ENCODE measurements at regions not wholly inside any gene's neighbourhood (a gene's known extent, or its start where the extent isn't known, plus 50 kb on each side); places are given as distances from the start of the nearest gene placed in this dataset.

GRCh38 chr17:14827396-14827919 is 437.7 kb downstream of the PMP22 start:
- DNase-seq (ENCODE audit: low read depth in 2 of 2) = no peak

DNA sequence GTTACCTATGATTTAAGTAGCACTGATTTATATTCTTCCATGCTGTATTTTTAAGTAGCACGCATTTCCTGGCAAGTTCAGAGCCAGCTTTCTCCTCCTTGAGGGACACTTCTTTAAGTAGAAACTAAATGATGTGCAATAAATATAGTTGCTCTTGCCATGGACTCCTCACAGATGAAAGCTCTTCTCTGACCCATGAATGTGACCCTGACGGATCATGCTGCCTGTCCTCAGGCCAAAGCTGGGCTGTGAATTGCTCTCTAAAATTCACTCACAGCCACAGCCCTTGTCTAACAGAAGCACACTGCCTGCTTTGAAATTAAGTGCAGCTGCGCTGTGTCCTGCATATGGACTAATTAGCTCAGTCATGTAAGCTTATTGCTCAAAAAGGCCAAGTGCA is 438.8 kb downstream of the PMP22 start:
- DNase-seq (ENCODE audit: low read depth in 2 of 2) = no peak

DNA sequence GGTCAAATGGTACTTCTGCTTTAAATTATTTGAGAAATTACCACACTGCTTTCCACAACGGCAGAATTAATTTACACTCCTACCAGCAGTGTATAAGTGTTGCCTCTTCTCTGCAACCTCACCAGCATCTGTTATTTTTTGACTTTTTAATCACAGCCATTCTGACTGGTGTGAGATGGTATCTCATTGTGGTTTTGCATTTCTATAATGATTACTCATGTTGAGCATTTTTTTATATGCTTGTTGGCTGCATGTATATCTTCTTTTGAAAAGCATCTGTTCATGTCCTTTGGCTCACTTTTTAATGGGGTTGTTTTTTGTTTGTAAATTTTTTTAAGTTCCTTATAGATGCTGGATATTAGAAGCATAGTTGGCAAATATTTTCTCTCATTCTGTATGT is 446.7 kb downstream of the PMP22 start:
- DNase-seq (ENCODE audit: low read depth in 2 of 2) = no peak

GRCh38 chr17:14815079-14815478 is 450.0 kb downstream of the PMP22 start:
- no peak for DNase-seq (ENCODE audit: low read depth in 2 of 2)

GRCh38 chr17:14813649-14814370 is 451.3 kb downstream of the PMP22 start:
- peak in 1 of 2 donors; percentile 12 for DNase-seq (ENCODE audit: low read depth in 2 of 2)

GRCh38 chr17:14808425-14808824 is 456.7 kb downstream of the PMP22 start:
- DNase-seq (ENCODE audit: low read depth in 2 of 2) = no peak

DNA sequence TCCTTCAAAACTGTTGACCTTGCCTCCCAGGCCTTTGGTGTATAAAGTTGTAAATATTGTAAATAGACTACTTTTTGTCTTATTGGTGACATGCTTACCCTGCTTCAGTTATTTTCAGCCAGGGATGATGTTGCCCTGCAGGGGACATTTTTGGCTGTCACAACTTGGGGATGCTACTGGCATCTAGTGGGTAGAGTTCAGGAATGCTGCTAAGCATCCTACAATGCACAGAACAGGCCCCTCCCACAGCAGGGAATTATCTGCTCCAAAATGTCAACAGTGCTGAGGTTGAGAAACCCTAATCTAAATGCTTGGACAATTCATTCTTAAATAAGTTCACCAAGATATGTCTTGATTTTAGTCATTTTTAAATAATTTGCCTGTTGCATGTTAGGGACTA is 459.8 kb downstream of the PMP22 start:
- no peak for DNase-seq (ENCODE audit: low read depth in 2 of 2)

DNA sequence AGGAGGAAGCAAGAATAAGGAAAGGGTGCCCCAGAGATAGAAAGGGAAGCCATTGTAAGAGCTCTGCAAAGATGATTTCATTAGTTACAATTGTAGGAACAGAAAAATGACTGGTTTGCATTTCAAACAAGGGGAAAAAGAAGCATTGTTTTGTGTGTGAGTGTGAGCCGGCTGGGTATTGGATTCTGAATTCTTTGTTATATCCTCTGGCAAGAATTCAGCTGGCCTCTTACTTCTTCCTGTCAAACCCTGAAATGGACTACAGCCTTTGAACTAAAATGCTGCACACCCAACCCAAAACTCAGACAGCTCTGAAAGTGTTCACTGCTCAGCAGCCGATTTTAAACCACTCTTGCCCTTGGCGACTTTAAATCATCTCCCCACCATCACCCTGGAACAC is 461.3 kb downstream of the PMP22 start:
- DNase-seq (ENCODE audit: low read depth in 2 of 2) = no peak

GRCh38 chr17:14797801-14798200 is 467.3 kb downstream of the PMP22 start:
- DNase-seq (ENCODE audit: low read depth in 2 of 2) = no peak

- DNase-seq (ENCODE audit: low read depth in 2 of 2) = no peak
Observed at GRCh38 chr17:14797021-14797420, 468.1 kb downstream of the PMP22 start.

- DNase-seq (ENCODE audit: low read depth in 2 of 2) = no peak
Observed at GRCh38 chr17:14794961-14795360, 470.2 kb downstream of the PMP22 start.

- no peak for DNase-seq (ENCODE audit: low read depth in 2 of 2)
Observed at GRCh38 chr17:14793237-14793636, 471.9 kb downstream of the PMP22 start.

DNA sequence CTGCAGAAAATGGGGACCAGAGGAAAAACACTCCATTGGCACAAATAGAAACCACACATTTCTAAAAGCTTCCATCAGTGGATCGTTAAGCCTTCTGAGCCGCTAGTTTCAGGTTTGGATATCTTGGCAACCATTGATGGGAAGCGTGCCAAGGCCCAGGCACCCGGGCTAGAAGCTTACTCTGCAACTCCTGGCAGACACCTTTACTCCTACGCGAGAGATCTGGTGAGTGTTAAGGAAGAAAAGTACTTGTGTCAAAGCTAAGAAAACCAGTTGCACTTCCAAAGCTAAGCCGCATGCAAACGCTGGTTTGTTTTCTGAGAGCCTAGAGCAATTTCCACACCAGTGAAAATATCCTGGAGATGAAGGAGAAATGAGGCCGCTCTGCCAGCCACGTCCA is 472.4 kb downstream of the PMP22 start:
- no peak for DNase-seq (ENCODE audit: low read depth in 2 of 2)

DNA sequence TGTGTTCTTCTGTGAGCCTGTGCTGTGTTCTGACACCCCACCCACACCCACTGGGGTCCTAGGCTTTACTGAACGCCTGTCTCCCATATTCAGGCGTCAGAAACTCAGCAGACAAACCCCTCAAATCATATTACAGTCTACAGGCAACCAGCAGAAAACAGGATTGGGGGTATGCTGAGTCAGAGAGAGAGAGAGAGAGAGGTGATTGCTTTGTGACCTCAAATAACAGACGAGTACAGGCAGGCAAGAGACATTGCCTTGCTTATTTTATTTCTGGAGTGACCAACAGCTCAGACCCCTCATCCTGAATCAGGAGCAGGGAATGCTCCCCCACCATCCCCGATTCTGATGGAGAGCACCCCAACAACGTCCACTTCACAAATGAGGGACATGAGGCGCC is 473.9 kb downstream of the PMP22 start:
- no peak for DNase-seq (ENCODE audit: low read depth in 2 of 2)

DNA sequence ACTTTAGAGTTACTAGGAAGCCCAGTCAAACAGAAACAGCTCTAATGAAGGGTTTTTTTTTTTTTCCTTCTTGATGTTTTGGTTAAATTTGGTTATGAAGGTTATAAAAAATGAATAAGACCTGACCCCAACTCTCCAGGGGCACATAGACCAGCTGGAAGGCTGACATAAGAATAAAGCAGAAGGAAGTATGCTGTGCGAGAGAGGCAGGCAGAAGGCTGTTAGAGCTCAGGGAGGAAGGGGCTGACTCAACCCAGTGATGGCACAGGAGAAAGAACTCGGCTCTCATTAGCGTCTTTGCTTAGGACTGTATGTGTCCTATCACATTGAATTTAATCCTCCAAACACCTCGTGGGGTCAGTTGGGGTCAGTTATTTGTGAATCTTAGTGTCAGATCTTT is 474.6 kb downstream of the PMP22 start:
- no peak for DNase-seq (ENCODE audit: low read depth in 2 of 2)

DNA sequence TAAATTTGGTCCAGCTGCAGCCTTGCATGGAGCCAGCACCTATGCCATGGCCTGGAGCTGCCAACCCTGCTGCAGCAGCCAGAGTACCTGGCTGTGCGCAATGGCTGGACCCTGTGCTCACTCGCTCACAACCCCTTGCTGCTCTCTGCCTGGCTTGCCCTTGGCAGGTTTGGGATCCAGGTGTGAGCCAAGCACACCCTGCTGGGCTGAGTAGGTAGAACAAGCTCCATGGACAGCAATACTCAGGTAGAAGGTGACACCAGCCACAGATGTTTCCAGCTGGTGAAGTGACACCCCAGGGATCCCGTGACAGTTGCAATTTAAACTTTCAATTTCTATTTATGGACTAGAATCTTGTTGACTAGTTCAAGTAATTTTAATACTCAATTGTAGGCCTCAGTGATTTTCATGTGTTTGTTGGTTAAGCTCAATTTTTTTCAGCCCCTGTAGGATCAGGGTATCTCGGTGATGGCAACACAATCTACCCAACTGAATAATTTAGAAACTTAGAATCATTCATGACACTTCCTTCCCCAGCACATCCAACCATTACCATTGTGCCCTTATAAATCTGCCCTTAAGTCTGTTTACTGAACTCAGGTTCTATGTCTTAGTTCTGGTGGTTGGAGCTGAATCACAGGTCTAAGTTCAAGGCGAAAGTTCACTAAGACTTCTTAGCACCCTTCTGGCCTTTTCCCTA is 480.0 kb downstream of the PMP22 start:
- peak in 1 of 2 donors; percentile 0 for DNase-seq (ENCODE audit: low read depth in 2 of 2)

DNA sequence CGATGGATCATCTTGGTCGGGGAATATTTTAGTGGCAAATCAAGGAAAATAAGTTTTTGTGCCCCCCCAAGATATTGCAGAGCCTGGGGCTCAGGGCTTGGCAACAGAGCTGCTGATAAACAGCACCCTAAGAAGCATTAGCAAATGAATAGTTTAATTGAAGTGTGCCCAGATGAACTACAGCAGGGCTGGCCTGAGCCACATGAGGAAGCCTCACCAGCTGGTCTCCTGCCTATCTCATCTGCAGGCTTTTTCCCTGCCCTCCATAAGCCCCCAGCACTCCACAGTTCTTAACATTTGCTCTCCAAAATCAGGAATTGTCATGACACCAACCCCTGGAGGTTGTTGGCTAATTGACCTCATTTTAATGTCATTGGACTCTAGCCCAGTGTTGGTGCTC is 480.2 kb downstream of the HS3ST3B1 start:
- DNase-seq (ENCODE audit: low read depth in 2 of 2) = no peak

DNA sequence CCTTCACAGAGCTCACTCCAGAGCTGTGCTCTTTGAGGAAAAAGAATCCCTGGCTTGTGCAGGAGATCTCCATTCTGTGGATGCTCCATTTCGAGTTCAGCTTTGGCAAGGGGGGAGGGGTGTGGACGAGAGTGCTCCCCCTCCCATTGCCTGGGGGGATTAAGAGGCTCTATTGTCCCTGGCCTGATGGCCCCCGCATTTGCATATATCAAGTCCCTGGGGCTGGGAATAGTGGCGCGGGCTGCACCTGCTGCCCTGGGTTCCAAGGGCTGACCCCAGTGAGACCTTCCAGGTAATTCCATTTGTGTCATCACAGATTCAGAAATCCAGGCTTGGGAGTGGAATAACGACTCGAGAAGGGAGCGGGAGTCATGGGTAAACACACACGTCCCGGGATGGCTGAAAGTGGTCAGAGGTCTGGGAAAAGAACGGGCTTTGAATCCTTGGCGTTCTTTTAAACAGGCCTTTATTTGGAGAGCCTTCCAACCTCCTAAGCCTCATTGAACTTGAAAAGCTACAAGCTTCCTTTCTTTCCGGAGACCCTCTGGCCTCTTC is 479.3 kb downstream of the HS3ST3B1 start:
- no peak for DNase-seq (ENCODE audit: low read depth in 2 of 2)

GRCh38 chr17:14779241-14779640 is 478.4 kb downstream of the HS3ST3B1 start:
- DNase-seq (ENCODE audit: low read depth in 2 of 2) = no peak

DNA sequence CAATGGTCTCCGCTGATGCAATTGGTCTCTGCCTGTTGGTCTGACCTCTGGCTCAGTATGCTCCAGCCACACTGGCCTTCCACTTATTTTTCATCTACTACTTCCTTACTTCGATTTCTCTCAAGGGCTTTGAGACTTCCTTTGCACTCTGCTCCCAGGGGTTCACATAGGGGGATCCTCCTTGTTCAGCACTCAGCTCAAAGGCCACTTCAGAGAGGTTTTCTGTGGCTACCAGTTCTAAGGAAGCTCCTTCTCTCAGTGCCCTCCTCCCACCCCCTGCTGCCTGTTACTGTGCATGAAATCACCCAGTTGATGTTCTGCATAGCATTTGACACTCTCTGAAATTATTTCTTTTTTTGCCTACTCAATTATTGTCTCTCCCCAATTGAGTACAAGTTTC is 476.4 kb downstream of the HS3ST3B1 start:
- DNase-seq (ENCODE audit: low read depth in 2 of 2) = no peak

GRCh38 chr17:14776791-14777190 is 475.9 kb downstream of the HS3ST3B1 start:
- no peak for DNase-seq (ENCODE audit: low read depth in 2 of 2)

DNA sequence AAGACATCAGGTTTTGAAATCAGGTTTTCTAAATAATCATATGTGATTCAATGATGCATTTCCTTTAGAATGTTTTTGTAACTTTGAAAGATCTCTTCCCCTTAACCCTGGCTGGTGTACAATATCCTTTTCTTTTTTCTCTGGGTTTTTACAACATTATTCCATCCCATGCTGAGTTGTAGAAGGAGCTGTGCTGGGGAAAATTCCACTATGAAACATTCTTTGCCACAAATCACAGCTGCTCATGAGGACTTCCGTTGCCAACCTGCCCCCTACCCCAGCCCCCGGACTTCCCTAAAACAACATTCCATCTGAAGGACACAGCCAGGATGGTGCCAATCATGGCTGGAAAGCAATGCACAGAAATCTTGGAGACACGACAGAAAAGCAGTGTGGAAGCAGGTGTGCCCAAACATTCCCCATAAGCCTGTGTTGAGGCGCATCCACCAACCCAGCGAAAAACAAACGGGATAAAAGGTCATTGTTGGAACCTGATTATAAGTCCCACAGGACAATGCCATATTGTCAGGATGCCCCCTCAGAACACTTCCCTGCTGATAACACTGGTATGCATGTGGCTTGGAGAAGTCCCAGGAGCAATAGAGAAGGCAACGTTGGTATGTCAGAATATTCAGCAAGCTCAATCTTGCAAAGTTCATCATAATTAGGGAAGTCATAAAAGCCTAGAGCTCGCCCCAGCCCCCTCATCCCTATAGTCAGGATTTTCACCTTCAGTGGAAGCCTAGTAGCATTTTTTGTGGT is 475.0 kb downstream of the HS3ST3B1 start:
- DNase-seq (ENCODE audit: low read depth in 2 of 2) = no peak

All from stimulated activated CD4-positive, alpha-beta T cell treated with anti-CD3 and anti-CD28 coated beads, Interleukin-15, amount 100 ng/mL, for 48 hours (primary cell).